Prostate gland (tissue), 2 donors: ENCODE measurements at regions not wholly inside any gene's neighbourhood (a gene's known extent, or its start where the extent isn't known, plus 50 kb on each side); places are given as distances from the start of the nearest gene placed in this dataset.
"Not testable (repeated sequence)": the region's sequence is repeated elsewhere in the genome, so short reads cannot be mapped to it uniquely, and the experiment has no call there.

Experiments
- CTCF ChIP-seq, 4 experiments: fragments of 200-600 bp in 2 of 4; fragments of 450-650 bp in 2 of 4; sonication (generic) in 2 of 4; IDR thresholded peaks; 1 replicate in 3 of 4; 2 replicates in 1 of 4; pipeline ENCODE4 v1.5.1; 2016 to 2019; ENCODE audit warnings: antibody characterized with exemption in 4 of 4, mild to moderate bottlenecking in 2 of 4, moderate library complexity in 2 of 4
- POLR2A ChIP-seq: fragments of 450-650 bp; IDR thresholded peaks from one replicate; pipeline ENCODE4 v1.6.1; 2016; ENCODE audit warnings: antibody characterized with exemption, mild to moderate bottlenecking

DNA sequence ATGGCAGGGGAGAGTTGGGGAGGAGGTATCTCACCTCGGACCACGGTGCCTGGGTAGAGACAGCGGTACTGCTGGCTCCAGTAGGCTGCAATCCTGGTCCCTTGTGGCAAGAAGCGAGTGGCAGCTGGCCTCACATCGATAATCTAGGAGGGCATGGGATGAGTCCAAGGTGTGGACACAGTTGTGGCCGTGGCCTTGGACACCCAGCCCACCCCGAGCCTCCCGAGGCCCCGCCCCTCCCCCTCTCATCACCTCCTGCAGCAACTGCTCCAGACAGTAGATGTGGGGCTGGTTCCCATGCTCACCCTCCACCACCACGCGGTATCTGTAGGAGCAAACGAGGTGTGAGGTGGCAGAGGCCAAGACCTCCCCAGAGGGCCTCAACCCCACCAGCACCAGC, 418.6 kb upstream of the ZNF722 start:
- not testable (repeated sequence) for TF ChIP-seq CTCF (IDR thresholded peaks at IDR 0.05); POLR2A
